ENCODE measurements at regions not wholly inside any gene's neighbourhood (a gene's known extent, or its start where the extent isn't known, plus 50 kb on each side); places are given as distances from the start of the nearest gene placed in this dataset.
"Not testable (repeated sequence)": the region's sequence is repeated elsewhere in the genome, so short reads cannot be mapped to it uniquely, and the experiment has no call there.

- no peak for DNase-seq
Measured at GRCh38 chr1:164337885-164338284, 221.1 kb upstream of the PBX1 start.

GRCh38 chr1:164343189-164343588, 215.8 kb upstream of the PBX1 start:
- DNase-seq, result no peak

GRCh38 chr1:164347980-164348379, 211.0 kb upstream of the PBX1 start:
- DNase-seq, result no peak

GRCh38 chr1:164356511-164356910, 202.5 kb upstream of the PBX1 start:
- DNase-seq, result no peak

- no peak for DNase-seq
Measured at GRCh38 chr1:164360265-164360664, 198.7 kb upstream of the PBX1 start.

GRCh38 chr1:164361927-164362326, 197.1 kb upstream of the PBX1 start:
- no peak for DNase-seq

- no peak for DNase-seq
Measured at GRCh38 chr1:164363980-164364379, 195.0 kb upstream of the PBX1 start.

GRCh38 chr1:164366014-164366413, 193.0 kb upstream of the PBX1 start:
- no peak for DNase-seq

- DNase-seq, result no peak
Measured at GRCh38 chr1:164369698-164370365, 189.2 kb upstream of the PBX1 start.

- no peak for DNase-seq
Measured at GRCh38 chr1:164380893-164381292, 178.1 kb upstream of the PBX1 start.

GRCh38 chr1:164382384-164382783, 176.6 kb upstream of the PBX1 start:
- DNase-seq, result no peak

- no peak for DNase-seq
Measured at GRCh38 chr1:164384262-164384661, 174.7 kb upstream of the PBX1 start.

- DNase-seq, result no peak
Measured at GRCh38 chr1:164417016-164417704, 141.8 kb upstream of the PBX1 start.

- no peak for DNase-seq
Measured at GRCh38 chr1:164423136-164423535, 135.8 kb upstream of the PBX1 start.

GRCh38 chr1:164433141-164433817, 125.7 kb upstream of the PBX1 start:
- no peak for DNase-seq

GRCh38 chr1:164433818-164434170, 125.2 kb upstream of the PBX1 start:
- no peak for DNase-seq

GRCh38 chr1:164440232-164440631, 118.8 kb upstream of the PBX1 start:
- DNase-seq, result no peak

- no peak for DNase-seq
Measured at GRCh38 chr1:164443166-164443565, 115.8 kb upstream of the PBX1 start.

- DNase-seq, result no peak
Measured at GRCh38 chr1:164443836-164444235, 115.1 kb upstream of the PBX1 start.

- DNase-seq, result no peak
Measured at GRCh38 chr1:164446020-164446419, 113.0 kb upstream of the PBX1 start.

GRCh38 chr1:164452549-164452948, 106.4 kb upstream of the PBX1 start:
- no peak for DNase-seq

- no peak for DNase-seq
Measured at GRCh38 chr1:164456272-164456671, 102.7 kb upstream of the PBX1 start.

GRCh38 chr1:164459176-164459575, 99.8 kb upstream of the PBX1 start:
- not testable (repeated sequence) for DNase-seq

- DNase-seq, result no peak
Measured at GRCh38 chr1:164466001-164466421, 93.0 kb upstream of the PBX1 start.
